GM21515 (cell line): ENCODE measurements at regions not wholly inside any gene's neighbourhood (a gene's known extent, or its start where the extent isn't known, plus 50 kb on each side); places are given as distances from the start of the nearest gene placed in this dataset.

Source experiments
- ATAC-seq: cut with Tn5 transposase; IDR thresholded peaks from one replicate; pipeline ENCODE4 v1.9.1; 2021; ENCODE audit not compliant: unreplicated experiment

DNA sequence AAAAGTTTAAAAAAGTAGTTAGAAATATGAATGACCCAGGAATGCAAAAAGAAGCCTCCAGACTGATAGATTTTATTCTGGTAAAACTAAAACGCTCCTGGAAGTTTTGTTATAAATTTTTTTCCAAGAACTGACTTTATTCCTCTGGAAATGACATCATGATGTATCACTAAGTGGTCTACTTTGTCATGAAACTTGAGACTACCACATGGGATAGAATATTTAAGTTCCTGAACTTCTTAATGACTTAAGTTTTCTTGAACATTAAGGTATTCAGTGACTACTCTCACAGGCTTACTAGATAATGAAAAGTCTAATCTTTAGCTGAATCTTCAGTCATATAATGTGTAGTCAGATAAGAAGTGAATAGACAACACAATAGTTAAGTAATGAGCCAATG is 842.2 kb downstream of the USP25 start:
- ATAC-seq, result no peak

DNA sequence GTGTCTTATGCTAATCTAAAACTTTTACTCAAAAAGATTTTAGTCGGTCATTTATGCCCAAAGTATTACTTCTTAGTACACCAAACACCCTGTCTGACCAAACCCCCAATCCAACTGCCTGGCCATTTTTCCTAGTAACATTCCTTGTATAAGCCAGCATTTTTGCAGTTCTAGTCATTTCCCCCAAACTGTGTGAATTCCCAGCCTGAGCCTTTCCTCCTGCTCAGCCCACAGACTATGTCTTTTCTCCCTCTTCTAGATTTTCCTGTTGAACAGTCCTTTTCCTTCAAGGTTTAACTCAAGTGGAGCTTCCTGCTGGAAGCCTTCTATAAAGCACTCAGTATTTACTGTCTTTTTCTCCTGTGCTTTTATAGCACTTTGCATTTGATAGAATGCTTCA is 843.8 kb downstream of the USP25 start:
- no peak for ATAC-seq

DNA sequence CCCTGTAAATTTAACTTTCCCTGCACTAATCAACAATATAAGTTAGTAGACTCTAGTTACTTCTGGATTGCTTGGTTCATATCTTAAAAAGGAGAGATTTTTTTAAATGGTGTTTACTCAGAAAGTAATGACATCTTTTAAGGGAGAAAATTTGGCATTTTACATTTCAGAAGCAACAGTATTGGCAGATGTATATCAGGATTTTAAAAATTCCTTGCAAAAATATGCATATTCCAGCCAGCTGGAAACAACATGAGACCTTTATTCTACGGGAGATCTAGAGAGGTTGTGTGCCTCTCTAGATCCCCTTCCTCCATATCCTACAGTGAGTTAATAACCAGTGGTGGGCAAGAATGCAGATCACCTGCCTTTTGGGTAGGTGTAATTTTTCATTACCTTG is 848.2 kb downstream of the USP25 start:
- no peak for ATAC-seq

DNA sequence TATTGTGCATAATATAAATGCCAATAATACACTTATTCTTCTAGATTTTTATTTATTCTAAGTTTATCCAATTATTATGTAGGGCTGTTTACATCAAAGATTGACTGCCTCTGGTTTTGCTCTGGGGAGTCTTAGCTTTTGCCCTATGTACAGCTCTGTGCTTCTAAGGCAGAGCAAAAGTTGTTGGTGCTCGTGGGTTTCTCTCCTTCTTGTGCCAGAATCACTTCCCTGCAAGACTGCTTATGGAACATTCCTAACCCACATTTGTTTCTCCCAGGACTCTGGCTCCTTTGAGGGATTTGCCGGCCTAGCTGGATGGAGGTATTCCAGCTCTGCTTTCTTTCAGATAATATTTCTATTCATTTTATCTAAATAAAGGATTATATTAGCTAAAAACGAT is 849.1 kb downstream of the USP25 start:
- no peak for ATAC-seq

DNA sequence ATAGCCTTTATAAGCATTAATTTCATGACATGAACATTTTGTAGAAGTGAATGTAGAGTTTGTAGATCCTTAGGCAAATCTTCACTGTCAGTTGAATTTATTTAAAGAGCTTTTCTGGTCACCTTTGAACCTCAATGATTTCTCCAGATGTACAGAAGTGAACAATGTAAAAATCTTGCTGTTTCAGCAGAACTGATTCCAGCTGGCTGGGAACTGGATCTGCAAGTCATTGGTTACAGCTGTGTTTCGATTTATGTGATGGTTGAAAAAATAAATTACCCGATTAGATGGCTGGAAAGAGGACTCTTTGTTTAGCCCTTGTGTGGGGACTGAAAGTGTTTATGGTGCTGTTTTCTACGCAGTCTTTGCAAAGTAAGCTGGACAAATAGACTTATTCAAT is 849.8 kb downstream of the USP25 start:
- no peak for ATAC-seq

- no peak for ATAC-seq
Measured at GRCh38 chr21:16580661-16581060, 850.9 kb downstream of the USP25 start.

DNA sequence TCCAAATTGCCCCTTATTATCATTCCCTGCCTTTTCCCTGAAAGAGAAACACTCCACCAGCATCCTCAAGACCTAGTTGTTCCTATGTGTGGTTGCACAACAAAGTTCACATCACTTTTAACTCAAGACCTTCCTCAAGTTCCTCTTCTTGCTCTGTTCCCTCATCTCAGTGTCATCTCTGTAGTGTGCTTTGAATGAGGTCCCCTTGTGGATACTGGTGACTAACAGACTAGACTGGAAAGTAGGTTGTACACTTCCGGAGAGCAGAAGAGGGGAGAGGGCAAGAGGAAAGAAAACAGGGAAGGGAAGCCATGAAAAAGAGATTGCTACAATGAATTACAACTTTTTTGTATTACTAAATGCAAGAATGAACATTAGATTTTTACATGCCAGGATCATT is 853.8 kb downstream of the USP25 start:
- no peak for ATAC-seq

- ATAC-seq, result no peak
Measured at GRCh38 chr21:16584756-16585155, 855.0 kb downstream of the USP25 start.

GRCh38 chr21:16585896-16586295 is 856.1 kb downstream of the USP25 start:
- no peak for ATAC-seq

DNA sequence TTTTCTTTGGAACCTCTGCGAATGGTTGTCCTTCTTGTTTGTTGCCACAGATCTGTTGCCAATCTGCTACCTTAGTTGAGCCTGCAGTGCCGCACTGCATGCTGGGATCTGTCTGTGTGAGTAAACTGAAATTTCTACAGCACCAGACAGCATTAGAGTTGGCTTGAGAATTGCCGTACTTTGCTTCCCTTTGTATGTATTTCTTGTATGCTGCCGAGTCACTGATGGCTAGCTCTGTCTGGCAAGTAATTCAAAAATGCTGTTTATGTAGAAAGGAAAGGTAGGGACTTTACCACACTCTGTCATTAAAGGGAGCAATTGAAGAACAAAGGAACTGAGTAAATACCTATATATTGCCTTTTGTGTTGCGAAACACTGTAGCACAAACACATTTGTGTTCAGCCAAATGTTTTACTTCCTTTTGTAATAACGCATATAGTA is 857.4 kb downstream of the USP25 start:
- ATAC-seq, result no peak

DNA sequence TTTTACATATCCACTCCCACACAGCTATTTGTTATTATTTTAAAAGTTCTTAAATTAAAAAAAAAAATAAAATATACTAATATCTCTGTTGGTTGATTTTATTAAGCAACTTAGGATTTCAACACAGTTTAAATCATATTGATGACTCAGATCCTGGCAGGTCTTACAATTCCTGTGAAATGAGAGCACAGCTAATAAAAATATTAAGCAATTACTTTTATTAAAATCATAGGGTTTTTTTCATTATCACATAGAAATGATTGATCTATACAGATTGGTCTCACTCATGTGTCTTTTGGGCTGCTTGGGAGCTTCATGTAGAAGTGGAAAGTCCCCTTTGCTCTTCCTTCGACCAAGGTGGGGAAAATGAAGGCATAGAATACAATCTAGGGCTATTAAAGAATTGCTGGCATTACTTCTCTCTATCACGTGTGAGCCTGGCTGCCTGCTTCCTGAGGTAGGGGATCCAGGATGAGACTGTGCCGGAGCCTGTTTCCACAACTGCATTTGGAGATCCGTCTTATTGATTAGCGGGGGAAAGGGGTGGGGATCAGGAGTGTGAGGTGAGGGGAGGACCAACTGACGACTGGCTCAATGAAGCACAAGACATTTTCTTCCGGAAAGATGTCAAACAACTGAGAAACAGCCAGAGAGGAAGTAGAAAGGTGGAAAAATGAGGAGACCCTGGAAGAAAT is 858.0 kb downstream of the USP25 start:
- ATAC-seq, result no peak

DNA sequence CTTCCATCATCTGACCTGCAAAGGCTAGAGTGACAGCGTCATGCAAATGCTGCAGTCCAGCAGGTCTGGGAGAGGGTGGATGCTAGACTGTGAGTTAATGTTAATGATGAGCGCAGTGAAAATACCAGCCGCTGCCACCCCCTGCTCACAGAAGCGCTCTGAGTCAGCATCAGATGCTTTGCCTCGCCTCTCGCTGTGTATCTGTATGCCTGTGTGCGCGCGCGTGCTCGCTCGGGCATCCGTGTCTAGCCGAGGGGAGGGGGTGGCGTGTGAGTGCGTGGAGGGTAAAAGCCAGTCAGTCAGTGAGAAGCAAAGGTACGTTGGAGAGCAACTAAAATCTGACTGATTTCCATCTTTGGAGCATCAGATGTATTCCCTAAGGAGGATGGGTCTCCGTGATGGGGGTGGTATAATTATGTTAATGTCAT is 858.7 kb downstream of the USP25 start:
- ATAC-seq, result no peak

- ATAC-seq, result no peak
Measured at GRCh38 chr21:16589006-16589898, 859.5 kb downstream of the USP25 start.

DNA sequence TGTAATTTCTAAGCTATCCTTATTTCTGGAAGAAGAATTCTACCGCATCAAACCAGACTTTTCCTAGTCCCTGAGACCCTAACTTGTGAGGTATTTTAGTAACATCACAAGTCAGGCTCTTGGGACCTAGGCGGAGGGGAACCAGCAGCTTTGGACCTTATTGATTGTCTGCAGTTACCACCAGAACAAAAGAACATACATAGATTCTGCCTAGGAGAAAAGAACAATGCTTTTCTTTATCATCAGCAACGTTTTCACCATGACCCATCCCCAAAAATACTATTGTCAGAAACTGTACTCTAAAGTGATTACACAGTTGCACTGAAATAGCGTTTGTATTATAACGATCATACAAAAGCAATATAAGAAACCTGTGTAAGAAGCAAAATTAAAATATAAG is 860.4 kb downstream of the USP25 start:
- ATAC-seq, result no peak

DNA sequence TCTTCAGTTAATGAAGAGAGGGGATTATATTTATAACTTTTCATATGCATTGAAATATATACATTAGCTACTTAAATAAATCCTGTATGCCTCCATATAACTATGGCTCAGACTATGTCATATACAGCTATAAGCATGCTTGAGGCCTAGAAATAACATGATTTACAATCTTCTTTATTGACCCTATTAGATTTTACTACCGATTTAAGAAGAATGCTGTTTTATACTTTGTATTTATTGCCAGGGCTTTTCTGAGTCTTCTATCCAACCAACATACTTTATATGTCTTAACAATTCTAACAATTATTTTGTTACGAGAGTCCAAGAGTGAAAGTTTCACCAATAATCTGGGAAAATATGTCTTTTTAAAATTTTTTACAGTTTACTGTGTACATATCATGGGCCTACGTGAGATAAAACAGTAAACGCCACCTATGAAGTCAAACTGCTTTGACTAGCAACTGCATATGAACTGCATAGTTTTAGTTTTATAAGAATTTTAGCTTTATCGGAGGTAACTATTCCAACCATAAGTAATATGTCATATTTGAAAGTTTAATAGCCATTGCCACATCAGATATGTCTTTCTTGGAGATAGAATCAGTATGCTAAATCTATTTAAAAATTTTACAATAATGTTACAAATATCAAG is 861.0 kb downstream of the USP25 start:
- no peak for ATAC-seq

- no peak for ATAC-seq
Measured at GRCh38 chr21:16592381-16592780, 862.6 kb downstream of the USP25 start.

- no peak for ATAC-seq
Measured at GRCh38 chr21:16594191-16594590, 864.4 kb downstream of the USP25 start.

DNA sequence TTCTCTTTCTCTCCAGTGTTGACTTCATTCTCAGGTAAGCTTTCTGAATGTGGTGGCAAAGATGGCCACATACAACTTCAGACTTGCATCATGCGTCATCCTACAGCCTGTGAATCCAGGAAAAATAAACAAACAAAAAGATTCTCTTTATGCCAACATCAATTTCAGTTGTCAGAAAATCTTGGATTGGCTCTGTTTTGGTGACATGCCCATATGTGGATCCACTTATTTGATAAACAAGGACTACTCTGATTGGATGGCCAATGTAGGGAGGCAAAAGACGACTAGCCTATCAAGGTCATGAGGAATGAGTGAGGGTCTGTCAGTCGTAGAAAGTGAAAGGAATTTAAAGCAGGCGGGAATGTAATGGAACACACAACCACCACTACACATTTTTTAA is 866.6 kb downstream of the USP25 start:
- no peak for ATAC-seq

- ATAC-seq, result no peak
Measured at GRCh38 chr21:16597753-16598152, 868.0 kb downstream of the USP25 start.

DNA sequence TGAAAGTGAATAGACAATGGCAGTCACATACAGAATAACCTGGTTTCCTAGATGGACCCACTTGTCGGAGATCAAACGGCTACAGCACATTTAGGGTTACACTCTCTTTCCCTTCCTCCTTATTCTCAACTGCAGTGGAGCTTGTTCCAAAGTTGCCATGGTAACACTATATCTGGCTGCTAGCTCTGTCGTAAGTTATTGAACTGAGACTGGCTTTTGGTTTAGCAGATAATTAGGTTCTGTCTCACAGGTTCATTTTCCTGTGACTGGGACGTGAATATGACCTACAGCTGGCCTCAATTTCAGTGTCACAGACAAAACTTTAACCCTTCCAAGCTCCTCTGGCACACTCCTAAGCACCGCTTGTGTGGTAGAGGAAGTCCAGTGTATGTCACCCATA is 875.8 kb downstream of the USP25 start:
- ATAC-seq, result no peak

- no peak for ATAC-seq
Measured at GRCh38 chr21:16606271-16606670, 876.5 kb downstream of the USP25 start.
